ENCODE measurements at regions not wholly inside any gene's neighbourhood (a gene's known extent, or its start where the extent isn't known, plus 50 kb on each side); places are given as distances from the start of the nearest gene placed in this dataset.

- DNase-seq, result no peak
- WGBS, 2 experiments (ENCODE audit: insufficient coverage in 1 of 2, insufficient read length in 1 of 2), result 100% methylated on average over 1 of the region's 2 CpGs; no CpG with 5 or more reads in 1 of the 2 experiments
These were observed 147.4 kb downstream of the TMEM18 start for GRCh38 chr2:529852-530251.

GRCh38 chr2:529424-529823 lies 147.8 kb downstream of the TMEM18 start:
- WGBS, 2 experiments (ENCODE audit: insufficient coverage in 1 of 2, insufficient read length in 1 of 2), result 7% methylated on average over 2 of the region's 2 CpGs; no CpG with 5 or more reads in 1 of the 2 experiments
- TF ChIP-seq CTCF (conservative IDR thresholded peaks at IDR 0.05), result peak; percentile 80
- Histone ChIP-seq H3K27ac (ENCODE audit: low read depth, low read length) (no peak overlapping the region), H3K27me3 (ENCODE audit: control insufficient read depth, insufficient read depth, low read length, poor library complexity, severe bottlenecking) (no peaks in the 10 kb centered on the region), H3K4me1 (ENCODE audit: control insufficient read depth, insufficient read depth, low read length) (no peaks in the 10 kb centered on the region), H3K4me3 (ENCODE audit: low read length) (no peak overlapping the region), H3K36me3 (ENCODE audit: control insufficient read depth, insufficient read depth, low read length) (no peaks in the 10 kb centered on the region), H3K9ac (ENCODE audit: extremely low read depth, low read length, poor library complexity, severe bottlenecking) (no peak overlapping the region), H3K9me3 (ENCODE audit: control insufficient read depth, low read length) (no peaks in the 10 kb centered on the region)
- Mint-ChIP-seq H3K4me3 (no peak overlapping the region), H3K36me3 (ENCODE audit: low read depth) (no peaks in the 10 kb centered on the region), H3K9me3 (no peaks in the 10 kb centered on the region), H3K27me3 (ENCODE audit: insufficient read depth) (no peaks in the 10 kb centered on the region), H3K4me1 (peaks cover 2% of the 10 kb centered on the region), H3K27ac (no peak overlapping the region)
- no peak for DNase-seq

More at GRCh38 chr2:529852-530251, 147.4 kb downstream of the TMEM18 start:
- TF ChIP-seq CTCF (conservative IDR thresholded peaks at IDR 0.05), result no peak
- Histone ChIP-seq H3K36me3 (ENCODE audit: control insufficient read depth, insufficient read depth, low read length) (no peaks in the 10 kb centered on the region), H3K9me3 (ENCODE audit: control insufficient read depth, low read length) (no peaks in the 10 kb centered on the region), H3K4me1 (ENCODE audit: control insufficient read depth, insufficient read depth, low read length) (no peaks in the 10 kb centered on the region), H3K4me3 (ENCODE audit: low read length) (no peak overlapping the region), H3K9ac (ENCODE audit: extremely low read depth, low read length, poor library complexity, severe bottlenecking) (no peak overlapping the region), H3K27me3 (ENCODE audit: control insufficient read depth, insufficient read depth, low read length, poor library complexity, severe bottlenecking) (no peaks in the 10 kb centered on the region), H3K27ac (ENCODE audit: low read depth, low read length) (no peak overlapping the region)
- Mint-ChIP-seq H3K9me3 (no peaks in the 10 kb centered on the region), H3K36me3 (ENCODE audit: low read depth) (no peaks in the 10 kb centered on the region), H3K27me3 (ENCODE audit: insufficient read depth) (no peaks in the 10 kb centered on the region), H3K4me1 (peaks cover 2% of the 10 kb centered on the region), H3K4me3 (no peak overlapping the region), H3K27ac (no peak overlapping the region)

DNA sequence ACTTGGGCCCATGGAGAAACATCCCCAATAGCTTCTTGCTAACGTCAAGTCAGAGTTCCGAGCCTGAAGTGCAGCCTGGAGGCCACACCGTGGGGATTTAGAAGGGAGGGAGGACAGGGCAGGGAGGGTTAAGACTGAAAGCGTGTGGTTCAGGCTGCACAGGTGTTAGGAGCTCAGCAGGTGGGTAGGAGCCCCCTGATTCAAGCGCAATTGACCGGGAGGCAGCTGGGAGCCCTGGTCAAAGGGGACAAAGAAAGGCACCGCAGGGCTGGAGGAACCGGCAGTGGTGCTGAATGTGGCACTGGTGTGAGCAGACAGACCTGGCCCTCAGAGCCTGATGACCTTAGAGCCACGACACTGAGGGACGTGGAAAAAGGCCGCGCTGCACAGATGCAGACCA lies 149.6 kb downstream of the TMEM18 start:
- Mint-ChIP-seq H3K27me3 (ENCODE audit: insufficient read depth) (peaks cover 4% of the 10 kb centered on the region), H3K36me3 (ENCODE audit: low read depth) (no peaks in the 10 kb centered on the region), H3K4me1 (peaks cover 2% of the 10 kb centered on the region), H3K9me3 (no peaks in the 10 kb centered on the region), H3K4me3 (no peak overlapping the region), H3K27ac (no peak overlapping the region)
- Histone ChIP-seq H3K36me3 (ENCODE audit: control insufficient read depth, insufficient read depth, low read length) (no peaks in the 10 kb centered on the region), H3K9ac (ENCODE audit: extremely low read depth, low read length, poor library complexity, severe bottlenecking) (no peak overlapping the region), H3K9me3 (ENCODE audit: control insufficient read depth, low read length) (no peaks in the 10 kb centered on the region), H3K27ac (ENCODE audit: low read depth, low read length) (no peak overlapping the region), H3K4me1 (ENCODE audit: control insufficient read depth, insufficient read depth, low read length) (no peaks in the 10 kb centered on the region), H3K4me3 (ENCODE audit: low read length) (no peak overlapping the region), H3K27me3 (ENCODE audit: control insufficient read depth, insufficient read depth, low read length, poor library complexity, severe bottlenecking) (no peaks in the 10 kb centered on the region)
- no peak for TF ChIP-seq CTCF (conservative IDR thresholded peaks at IDR 0.05)
- 41 to 71% methylated on average over 8 to 12 of the region's 12 CpGs for WGBS, 2 experiments (ENCODE audit: insufficient coverage in 1 of 2, insufficient read length in 1 of 2)
- DNase-seq, result peak; percentile 70
